GM18907 (cell line): ENCODE measurements at regions not wholly inside any gene's neighbourhood (a gene's known extent, or its start where the extent isn't known, plus 50 kb on each side); places are given as distances from the start of the nearest gene placed in this dataset.

Experiments
- ATAC-seq: cut with Tn5 transposase; IDR thresholded peaks from one replicate; pipeline ENCODE4 v1.9.1; 2021; ENCODE audit warnings: mild to moderate bottlenecking, moderate library complexity; ENCODE audit not compliant: unreplicated experiment

DNA sequence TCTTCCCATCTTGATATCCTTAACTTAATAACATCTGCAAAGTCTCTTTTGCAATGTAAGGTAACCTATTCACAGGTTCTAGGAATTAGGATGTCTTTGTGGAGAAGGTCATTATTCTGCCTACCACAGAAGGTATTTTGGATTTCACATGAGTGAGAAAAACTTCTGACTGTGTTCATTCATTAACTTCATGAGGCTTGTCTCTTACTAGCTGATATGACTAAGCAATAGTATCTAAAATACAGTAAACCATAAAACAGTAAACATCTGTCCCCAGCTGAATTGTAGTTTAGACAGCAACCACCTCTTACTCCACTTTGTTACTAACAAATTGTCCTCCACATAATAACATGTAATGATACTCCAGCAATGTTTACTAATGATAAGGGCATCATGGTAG is 198.1 kb downstream of the SEC23A start:
- ATAC-seq = peak; percentile 66

DNA sequence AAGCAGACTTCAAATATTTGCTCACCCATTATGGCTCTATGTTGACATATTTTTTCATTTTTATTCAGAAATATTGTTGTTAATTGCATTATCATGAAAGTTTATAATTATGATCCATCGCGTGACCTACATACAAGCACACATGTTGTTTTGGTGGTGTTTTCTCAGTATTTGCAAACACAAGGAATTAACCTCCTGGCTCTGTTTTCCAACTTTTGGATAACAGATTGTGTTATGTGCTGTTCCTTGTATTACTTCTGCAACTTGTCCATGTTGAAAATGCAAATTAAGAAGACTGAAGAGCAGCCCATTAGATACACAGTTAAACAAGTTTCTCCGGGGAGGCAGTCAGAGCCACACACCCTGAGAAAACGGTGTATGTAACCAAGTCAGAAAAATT is 201.2 kb downstream of the SEC23A start:
- no peak for ATAC-seq

DNA sequence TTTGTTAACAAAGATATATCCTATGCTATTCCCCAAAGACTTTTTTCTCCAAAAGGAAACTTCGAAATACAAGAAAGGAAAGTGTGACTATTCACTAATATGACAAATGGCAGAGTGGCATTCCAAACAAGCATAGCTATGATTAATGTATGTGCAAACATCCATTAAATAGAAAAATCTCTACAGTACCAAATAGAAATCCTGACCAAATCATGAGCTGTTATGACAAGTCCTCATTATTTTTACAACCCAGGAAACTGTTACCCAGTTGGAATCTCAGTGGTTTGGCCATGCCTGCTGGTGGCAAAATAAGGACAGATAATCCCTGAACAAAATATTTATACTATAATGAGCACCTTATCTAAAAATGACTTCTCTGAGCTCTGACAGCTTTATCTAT is 202.1 kb downstream of the SEC23A start:
- no peak for ATAC-seq

DNA sequence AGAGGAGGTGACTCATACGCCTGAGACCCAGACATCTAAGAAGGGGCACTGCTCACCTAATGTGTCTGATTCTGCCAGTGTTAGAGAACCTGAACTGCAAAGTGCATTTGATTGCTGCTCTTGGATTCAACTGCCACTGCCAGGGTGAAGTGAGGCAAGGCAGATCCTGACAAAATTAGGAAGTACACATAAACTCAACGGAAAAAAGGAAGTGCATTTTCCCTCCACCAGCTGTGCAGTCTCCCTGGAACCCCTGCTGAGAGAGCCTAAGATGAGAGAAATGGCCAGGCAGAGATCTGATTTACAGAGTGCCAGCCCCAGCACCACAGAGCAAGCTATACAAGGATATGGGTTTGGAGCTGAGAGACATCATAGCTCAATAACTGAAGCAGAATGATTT is 215.3 kb downstream of the SEC23A start:
- ATAC-seq = no peak

DNA sequence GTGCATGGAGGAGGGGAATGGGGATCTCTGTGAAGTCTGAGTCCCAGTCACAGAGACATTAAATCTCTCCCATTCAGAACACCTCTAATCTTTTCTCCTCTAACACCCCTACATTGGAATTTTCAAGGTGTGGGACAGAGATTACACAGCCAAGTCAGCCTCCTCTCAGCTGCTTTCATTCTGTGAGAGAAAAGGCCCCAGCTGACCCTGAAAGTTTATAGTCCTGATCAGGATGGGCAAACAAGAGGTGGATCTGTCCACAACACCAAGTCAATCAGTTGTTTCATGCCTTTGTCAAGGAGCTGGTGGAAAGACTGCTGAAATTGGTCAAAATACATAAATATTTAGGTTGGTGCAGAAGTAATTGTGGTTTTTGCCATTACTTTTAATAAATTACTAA is 218.9 kb downstream of the SEC23A start:
- no peak for ATAC-seq

DNA sequence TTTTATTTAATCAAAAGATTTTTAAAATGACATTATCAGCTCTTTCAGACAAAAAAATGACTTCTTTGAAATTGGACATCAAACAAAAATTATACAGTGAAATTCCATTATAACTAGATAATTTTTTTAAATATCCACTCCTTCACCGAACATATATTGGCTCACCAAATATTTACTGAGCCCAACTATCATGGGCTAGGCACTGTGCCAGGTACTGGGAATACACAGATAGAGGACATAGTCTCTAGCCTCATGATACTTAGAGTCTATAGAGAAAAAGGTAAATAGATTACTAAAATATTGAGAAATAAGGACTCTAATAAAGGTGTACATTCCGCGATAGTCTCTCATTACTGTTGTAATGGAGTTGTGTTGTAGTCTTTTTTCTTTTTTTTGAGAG is 219.9 kb downstream of the SEC23A start:
- no peak for ATAC-seq

DNA sequence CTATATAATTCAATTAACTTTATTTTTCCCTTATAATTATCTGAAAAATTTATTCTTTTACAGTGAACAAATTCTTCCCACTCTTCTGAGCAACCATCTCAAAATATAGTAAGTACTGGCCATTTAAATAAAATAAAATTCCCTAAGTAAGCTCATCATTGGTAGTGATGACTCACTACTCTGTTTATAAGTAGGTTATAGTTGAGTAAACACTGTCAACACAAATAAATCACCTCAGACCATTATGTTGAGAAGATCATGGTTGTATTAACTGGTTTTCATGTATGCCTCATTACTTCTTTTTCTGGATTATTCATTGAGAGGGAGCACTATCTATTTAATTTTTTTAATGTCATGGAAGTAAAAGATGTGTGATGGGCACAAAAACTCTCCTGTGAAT is 220.5 kb downstream of the SEC23A start:
- ATAC-seq = no peak

DNA sequence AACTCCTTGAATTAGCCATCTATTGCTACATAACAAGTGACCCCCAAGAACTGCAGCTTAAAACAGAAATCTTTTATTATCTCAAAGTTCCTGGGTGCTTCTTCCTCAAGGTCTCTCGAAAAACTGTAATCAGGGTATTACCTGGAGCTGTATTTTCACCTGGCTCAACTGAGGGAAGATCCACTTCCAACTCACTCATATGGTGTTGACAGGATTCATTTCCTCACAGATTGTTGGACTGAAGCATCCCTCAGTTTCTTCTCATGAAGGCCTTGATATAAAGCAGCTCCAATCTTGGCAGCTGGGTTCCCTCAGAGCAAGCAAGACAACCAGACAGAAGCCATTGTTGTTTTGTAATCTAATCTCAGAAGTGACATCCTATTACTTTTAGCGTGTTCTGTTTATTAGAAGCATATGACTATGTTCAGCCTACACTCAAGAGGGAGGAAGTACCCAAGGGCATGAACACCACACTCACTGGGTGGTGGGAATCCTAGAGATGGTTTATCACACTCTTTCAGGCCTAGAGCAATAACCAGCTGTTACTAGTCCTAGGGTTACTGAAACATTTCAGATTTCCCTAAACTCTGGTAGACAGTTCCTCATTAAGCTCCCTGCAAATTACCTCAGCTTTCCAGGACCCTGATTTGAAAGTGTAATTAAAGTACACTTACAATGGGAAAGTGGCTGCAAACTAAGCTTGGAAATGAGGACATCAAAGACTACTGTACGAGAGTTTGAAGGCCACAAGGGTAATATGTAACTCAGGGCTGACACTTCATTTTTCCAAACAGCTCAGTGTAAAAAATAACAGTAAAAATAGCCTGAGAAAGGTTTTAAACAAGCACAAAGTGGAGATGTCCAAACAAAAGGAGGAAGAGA is 222.2 kb downstream of the SEC23A start:
- no peak for ATAC-seq

DNA sequence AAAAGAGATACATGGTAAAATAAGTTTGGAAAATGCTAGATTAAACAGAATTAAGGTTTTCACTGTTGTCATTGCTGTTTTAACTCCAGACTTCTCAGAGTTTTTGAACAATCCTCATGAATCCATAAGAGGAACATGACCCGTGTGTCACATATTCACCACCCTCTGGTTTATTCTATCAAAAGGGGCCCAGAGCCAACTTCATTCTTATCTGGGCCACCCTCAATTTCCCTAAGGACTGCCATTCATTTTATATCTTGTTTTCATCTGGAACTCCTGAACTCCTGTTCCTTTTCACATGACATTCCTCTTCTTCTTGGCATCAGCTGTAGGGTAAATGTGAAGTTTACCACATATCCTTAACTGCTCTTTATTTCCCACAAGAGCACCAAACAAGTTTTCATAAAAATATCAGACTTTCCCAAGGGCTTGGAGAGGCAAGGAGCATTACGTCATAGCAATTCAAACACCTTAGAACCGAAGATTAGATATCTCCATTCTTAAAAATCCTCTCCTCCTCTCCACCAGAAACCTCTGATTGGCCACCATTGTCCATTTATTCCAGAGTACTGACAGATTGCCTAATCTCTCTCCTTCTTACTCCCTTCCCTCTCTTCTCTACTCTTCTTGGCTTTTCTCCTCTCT is 225.2 kb downstream of the SEC23A start:
- no peak for ATAC-seq

DNA sequence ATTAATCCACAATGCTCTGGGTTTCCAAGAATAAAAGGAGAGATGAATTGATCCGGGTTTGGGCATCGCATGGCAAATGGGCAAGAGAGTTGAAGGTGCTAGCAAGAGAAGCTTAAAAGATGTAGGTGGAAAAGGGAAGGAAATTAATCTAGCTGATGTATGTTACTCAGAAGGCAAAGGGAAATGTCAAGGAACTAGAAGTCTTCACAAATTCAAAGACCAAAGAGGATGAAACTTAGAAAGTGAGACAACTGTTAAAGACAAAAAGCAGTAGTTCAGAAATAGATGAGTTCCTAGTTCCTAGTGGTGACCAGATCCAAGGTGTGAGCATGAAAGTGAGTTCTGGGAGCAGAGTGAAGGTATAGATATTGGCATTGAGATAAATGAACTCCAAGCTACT is 228.3 kb downstream of the SEC23A start:
- no peak for ATAC-seq

DNA sequence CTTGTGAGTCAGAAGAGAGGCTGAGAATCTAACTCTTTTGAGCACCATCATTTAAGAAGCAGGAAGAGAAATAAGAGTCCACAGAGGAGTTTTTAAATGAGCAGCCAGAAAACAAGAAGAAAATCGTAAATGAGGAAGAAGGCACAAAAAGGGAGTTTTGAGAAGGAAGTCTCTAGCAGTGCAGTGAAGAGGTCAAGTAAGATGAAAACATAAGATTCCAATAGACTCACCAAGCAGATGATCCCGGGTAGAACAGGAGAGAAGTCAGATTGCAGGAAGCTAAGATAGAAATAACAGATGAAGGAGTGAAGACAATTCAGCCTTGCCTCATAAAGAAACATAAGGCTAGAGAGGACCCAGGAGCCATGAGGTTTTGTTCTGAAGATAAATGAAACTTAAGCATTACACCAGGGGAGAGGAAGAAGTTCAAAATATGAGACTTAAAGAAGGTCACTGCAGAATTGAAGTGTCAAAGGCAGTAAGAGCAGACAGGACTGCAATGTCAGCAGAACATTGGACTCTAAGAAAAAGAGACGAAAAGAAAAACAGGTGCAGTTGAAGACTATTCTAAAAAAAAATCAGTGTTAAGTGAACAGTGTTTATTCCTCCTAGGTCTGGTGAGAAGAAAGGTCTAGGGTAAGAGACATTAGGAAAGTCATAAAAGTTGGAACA is 229.0 kb downstream of the SEC23A start:
- ATAC-seq = no peak

DNA sequence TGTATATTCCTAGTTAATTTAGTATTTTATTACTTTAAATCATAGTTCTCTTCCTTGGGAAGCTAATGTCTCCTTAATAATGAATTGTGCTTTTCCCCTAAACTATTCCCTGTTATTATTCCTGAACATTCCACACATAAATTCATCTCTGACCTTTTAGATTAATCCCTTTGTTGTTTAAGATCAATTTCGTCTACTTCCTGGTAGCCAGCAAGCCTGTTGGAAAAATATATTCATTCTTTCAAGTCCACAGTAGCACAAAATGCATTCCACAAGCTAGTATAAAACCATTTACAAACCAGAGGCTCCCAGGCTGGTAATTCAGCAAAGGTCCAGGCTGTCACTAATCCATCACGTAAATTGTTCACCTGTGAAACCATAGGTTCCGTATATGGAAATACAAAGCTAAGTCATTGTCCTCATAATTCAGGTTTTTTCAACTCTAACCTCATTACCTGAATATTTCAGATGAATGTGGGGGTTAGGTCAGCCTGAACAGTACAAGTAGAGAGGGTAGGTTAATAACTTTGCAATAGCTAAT is 232.7 kb downstream of the SEC23A start:
- ATAC-seq = no peak

DNA sequence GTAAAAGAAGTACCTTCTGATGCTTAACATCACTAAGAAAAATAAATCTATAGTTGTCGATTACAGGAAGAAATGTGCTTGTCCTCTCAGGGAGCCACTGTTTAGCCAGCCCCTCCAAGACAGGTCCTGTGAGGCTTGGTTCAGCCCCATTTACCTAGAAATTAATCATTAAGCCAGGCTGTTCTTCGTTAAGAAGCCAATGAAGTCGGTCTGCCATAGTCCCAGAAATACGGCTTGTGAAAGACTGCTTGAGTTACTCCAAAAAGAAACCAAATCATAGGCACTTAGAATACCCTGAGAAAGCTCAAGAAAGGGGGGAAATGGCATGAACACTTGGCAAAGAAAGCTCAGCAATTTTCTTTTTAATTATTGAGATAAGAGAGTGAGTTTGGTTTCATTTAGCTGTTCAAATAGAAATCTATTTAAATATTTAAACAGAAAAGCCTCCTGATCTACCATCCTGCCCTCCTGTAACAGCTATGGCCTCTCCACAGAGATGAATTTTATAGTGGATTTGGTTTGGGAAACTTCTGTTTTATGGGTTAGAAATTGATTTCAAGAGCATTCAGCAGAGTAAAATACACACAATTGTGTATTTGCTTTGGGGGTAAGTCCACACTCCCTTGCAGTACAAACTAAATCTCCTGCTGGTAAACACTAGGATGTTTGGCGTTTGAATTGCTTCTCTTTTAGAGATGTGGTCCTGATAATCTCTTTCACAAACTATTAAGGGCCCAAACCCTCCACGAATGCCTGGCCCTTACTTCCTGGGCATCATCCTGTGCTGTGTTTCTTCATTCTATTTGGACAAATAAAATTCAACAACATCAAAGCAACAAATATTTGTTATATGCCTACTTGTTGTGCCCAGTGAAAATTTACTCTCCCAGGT is 234.4 kb downstream of the SEC23A start:
- no peak for ATAC-seq

DNA sequence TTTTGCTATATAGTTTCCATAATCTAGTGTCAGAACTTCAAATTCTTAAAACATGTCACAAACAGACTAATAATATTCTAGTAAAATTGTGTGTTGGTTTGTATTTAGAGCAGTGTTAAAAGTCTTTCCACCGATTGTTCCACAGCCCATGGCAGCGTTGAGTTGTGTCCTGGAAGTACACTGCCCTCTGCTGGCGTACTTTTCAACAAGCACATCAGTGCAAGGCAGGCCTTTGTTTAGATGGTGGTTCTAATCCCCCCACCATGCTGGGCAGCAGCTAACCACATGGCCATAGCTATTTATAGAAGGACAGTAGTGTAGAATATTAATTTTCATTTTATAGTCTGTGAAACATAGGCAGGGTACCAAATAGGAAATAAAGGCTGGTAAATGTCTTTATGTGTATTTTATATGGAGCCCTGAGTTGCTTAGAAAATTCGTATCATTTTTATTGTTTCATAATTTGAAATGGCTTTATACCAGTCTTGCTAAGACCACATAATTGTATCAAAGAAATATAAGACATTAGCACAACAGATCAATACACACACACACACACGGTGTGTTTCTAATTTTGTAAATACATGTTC is 235.4 kb downstream of the SEC23A start:
- peak; percentile 96 for ATAC-seq

DNA sequence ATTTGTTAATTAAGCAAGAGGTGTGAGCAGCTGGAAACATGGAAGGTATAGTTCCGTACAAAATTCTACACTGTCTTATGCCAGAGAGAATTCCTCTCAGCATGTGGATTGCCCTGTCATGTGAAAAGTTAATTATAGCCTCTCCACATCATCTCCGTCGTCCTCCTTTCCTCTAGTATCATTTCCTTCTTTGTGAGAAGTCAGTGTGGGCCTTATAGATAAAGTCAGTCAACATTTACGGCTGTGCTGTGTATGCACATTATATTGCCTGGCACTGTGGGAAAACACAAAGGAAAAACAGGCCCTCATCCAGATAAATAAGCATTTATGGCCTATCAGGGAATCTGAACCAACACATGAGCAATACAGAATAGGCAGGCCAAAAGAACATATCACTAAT is 236.6 kb downstream of the SEC23A start:
- ATAC-seq = no peak

DNA sequence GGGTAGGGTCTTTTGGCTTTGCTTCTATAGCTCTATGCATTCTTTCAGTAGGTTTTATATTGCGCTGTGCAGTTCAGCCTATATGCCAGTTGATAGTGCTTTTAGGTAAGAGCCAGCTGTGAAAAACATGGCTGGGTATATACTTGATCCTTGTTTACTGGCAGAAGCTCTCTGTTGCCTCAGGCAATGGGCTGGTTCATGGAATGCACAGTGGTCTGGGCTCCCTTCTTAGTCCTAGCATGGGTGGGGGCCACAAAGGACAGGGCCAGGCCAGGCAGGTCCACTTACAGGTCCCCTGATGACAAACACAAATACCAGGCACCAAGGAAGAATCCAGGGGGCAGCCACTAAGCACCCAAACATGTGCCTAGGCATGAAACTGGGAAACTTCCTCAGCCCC is 240.7 kb downstream of the SEC23A start:
- ATAC-seq = no peak

DNA sequence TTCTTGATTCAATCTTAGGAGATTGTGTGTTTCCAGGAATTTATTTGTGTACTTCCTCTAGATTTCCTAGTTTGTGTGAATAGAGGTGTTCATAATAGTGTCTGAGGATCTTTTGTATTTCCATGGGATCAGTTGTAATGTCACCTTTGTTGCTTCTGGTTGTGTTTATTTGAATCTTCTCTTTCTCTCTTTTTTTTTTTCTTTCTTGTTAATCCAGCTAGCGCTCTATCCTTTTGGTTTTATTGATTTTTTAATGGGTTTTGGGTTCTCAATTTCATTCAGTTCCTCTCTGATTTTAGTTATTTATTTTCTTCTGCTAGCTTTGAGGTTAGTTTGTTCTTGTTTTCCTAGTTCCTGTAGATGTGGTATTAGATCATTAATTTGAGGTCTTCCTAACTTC is 242.5 kb downstream of the SEC23A start:
- no peak for ATAC-seq

DNA sequence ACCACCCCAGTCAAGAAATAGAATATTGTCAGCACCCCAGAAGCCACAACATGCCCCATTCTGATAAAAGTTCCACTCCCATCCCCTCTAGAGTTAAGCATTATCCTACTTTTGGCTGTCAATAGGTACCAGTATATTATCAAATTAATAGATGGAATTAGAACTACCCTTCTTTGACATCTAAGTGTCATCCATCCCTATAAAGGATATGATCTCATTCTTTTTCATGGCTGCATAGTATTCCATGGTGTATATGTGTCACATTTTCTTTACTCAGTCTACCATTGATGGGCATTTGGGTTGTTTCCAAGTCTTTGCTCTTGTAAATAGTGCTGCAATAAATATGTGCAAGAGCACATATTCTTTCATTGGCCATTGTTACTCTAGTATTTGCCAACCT is 246.2 kb downstream of the SEC23A start:
- ATAC-seq = no peak

DNA sequence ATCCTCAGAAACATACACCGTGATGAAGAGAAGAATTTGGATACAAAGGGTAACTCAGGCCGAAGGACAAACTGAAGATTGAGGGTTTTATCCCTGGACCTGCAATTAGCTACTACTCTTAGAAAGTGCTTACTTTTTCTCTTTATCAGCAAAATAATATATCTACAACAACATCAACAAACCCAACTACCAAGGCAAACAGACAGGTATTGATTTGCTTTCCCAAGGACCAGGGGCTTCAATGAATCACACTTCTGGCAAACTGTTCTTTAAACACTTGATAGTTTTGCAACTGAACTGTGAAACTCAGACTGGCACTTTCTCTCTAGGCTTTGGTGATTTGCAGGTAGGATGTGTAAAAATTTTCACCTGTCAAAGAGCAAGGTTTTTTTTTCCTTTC is 247.5 kb downstream of the SEC23A start:
- no peak for ATAC-seq

DNA sequence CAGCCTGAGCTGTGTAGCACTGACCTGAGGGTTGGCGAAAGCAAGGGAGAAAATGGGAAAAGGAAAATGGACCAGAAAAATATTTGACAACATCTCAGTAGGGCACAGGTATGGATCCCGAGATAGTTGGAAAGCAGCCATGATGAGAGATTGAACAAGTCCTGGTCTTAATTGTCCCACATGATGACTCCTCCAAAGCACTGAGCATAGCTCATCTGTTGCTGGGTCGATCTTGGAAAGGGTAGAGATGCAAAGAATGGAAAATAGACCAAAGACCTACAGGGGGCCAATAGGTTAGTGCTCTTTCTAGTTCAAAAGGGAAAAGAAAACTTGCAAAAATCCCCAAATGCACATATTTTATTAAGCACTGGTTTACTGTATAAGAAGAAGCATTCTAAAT is 251.9 kb downstream of the SEC23A start:
- ATAC-seq = no peak
